ENCODE measurements at regions not wholly inside any gene's neighbourhood (a gene's known extent, or its start where the extent isn't known, plus 50 kb on each side); places are given as distances from the start of the nearest gene placed in this dataset.

- H3K9me3 ChIP-seq (replicated peaks; ENCODE audit: control insufficient read depth, insufficient read depth, low read length) = no peaks in the 10 kb centered on the region
- CTCF ChIA-PET = no interaction called here
- no peaks in the 10 kb centered on the region for H4K20me1 ChIP-seq (ENCODE audit: control insufficient read depth, insufficient read depth)
- no peaks in the 10 kb centered on the region for H3K79me2 ChIP-seq (ENCODE audit: control insufficient read depth, insufficient read depth, low read length)
- no peak overlapping the region for H3K4me3 ChIP-seq
- BruUV-seq (replicated peaks) = no TSS peak
- in situ Hi-C loops (cut with MboI) (no loop called here), intact Hi-C loops (cut with micrococcal nuclease; ENCODE audit: unreplicated experiment) (no loop called here)
- no peaks in the 10 kb centered on the region for H3K36me3 ChIP-seq (ENCODE audit: control insufficient read depth in 2 of 2, insufficient read depth in 2 of 2, low read length in 1 of 2)
- DNase-seq (ENCODE audit: low read depth, low spot score) = no peak
- RAD21 ChIA-PET (ENCODE audit: unreplicated experiment) = no interaction called here
- SMC1A ChIA-PET (ENCODE audit: uncharacterized antibody, unreplicated experiment) = no interaction called here
- no peaks in the 10 kb centered on the region for H3K4me1 ChIP-seq (ENCODE audit: control insufficient read depth, insufficient read depth, low read length)
- no peak overlapping the region for H3K4me2 ChIP-seq (ENCODE audit: control insufficient read depth, insufficient read depth)
- H3K27ac ChIP-seq (ENCODE audit: control insufficient read depth, insufficient read depth) = no peak overlapping the region
- 2% methylated on average over 4 of the region's 4 CpGs for WGBS (ENCODE audit: insufficient coverage, insufficient replicate concordance, low lambda C conversion rate, missing lambda C conversion rate)
- no peak overlapping the region for H2AFZ ChIP-seq (ENCODE audit: control insufficient read depth, low read depth, low read length)
- no peak for ATAC-seq
- no peak overlapping the region for H3K9ac ChIP-seq (ENCODE audit: control insufficient read depth, insufficient read depth, low read length)
- POLR2A ChIA-PET = no interaction called here
- no peak for FAIRE-seq
- H3K27me3 ChIP-seq (replicated peaks in 1 of 2; ENCODE audit: control insufficient read depth in 2 of 2, insufficient read depth in 2 of 2, low read length in 1 of 2) = no peaks in the 10 kb centered on the region
- no peak for TF ChIP-seq WRNIP1 (IDR thresholded peaks at IDR 0.05; ENCODE audit: borderline replicate concordance, low read depth, low read length)
- no peak for TF ChIP-seq NR2C2 (IDR thresholded peaks at IDR 0.05; ENCODE audit: borderline replicate concordance, control insufficient read depth, insufficient read length, low read depth)
- TF ChIP-seq ZNF384 (IDR thresholded peaks at IDR 0.05; ENCODE audit: borderline replicate concordance, low read depth, low read length) = no peak
- TF ChIP-seq, protein P1, sequence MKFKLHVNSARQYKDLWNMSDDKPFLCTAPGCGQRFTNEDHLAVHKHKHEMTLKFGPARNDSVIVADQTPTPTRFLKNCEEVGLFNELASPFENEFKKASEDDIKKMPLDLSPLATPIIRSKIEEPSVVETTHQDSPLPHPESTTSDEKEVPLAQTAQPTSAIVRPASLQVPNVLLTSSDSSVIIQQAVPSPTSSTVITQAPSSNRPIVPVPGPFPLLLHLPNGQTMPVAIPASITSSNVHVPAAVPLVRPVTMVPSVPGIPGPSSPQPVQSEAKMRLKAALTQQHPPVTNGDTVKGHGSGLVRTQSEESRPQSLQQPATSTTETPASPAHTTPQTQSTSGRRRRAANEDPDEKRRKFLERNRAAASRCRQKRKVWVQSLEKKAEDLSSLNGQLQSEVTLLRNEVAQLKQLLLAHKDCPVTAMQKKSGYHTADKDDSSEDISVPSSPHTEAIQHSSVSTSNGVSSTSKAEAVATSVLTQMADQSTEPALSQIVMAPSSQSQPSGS (IDR thresholded peaks at IDR 0.05; ENCODE audit: low read length) = no peak
- TF ChIP-seq SMC3 (IDR thresholded peaks at IDR 0.05; ENCODE audit: borderline replicate concordance, low read length) = no peak
- no peak for TF ChIP-seq SKIL (IDR thresholded peaks at IDR 0.05; ENCODE audit: low read depth, poor library complexity, severe bottlenecking)
- TF ChIP-seq, protein P2, sequence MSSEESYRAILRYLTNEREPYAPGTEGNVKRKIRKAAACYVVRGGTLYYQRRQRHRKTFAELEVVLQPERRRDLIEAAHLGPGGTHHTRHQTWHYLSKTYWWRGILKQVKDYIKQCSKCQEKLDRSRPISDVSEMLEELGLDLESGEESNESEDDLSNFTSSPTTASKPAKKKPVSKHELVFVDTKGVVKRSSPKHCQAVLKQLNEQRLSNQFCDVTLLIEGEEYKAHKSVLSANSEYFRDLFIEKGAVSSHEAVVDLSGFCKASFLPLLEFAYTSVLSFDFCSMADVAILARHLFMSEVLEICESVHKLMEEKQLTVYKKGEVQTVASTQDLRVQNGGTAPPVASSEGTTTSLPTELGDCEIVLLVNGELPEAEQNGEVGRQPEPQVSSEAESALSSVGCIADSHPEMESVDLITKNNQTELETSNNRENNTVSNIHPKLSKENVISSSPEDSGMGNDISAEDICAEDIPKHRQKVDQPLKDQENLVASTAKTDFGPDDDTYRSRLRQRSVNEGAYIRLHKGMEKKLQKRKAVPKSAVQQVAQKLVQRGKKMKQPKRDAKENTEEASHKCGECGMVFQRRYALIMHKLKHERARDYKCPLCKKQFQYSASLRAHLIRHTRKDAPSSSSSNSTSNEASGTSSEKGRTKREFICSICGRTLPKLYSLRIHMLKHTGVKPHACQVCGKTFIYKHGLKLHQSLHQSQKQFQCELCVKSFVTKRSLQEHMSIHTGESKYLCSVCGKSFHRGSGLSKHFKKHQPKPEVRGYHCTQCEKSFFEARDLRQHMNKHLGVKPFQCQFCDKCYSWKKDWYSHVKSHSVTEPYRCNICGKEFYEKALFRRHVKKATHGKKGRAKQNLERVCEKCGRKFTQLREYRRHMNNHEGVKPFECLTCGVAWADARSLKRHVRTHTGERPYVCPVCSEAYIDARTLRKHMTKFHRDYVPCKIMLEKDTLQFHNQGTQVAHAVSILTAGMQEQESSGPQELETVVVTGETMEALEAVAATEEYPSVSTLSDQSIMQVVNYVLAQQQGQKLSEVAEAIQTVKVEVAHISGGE (CRISPR knock-in tag; IDR thresholded peaks at IDR 0.05) = no peak
- no peak for TF ChIP-seq IRF4 (IDR thresholded peaks at IDR 0.05; ENCODE audit: low read depth, low read length)
- TF ChIP-seq HCFC1 (IDR thresholded peaks at IDR 0.05; ENCODE audit: low read length) = no peak
- TF ChIP-seq, protein P3, sequence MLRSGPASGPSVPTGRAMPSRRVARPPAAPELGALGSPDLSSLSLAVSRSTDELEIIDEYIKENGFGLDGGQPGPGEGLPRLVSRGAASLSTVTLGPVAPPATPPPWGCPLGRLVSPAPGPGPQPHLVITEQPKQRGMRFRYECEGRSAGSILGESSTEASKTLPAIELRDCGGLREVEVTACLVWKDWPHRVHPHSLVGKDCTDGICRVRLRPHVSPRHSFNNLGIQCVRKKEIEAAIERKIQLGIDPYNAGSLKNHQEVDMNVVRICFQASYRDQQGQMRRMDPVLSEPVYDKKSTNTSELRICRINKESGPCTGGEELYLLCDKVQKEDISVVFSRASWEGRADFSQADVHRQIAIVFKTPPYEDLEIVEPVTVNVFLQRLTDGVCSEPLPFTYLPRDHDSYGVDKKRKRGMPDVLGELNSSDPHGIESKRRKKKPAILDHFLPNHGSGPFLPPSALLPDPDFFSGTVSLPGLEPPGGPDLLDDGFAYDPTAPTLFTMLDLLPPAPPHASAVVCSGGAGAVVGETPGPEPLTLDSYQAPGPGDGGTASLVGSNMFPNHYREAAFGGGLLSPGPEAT (IDR thresholded peaks at IDR 0.05; ENCODE audit: low read depth) = no peak
- TF ChIP-seq, protein P4, sequence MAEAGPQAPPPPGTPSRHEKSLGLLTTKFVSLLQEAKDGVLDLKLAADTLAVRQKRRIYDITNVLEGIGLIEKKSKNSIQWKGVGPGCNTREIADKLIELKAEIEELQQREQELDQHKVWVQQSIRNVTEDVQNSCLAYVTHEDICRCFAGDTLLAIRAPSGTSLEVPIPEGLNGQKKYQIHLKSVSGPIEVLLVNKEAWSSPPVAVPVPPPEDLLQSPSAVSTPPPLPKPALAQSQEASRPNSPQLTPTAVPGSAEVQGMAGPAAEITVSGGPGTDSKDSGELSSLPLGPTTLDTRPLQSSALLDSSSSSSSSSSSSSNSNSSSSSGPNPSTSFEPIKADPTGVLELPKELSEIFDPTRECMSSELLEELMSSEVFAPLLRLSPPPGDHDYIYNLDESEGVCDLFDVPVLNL (IDR thresholded peaks at IDR 0.05; ENCODE audit: low read depth, low read length) = no peak
- no peak for TF ChIP-seq IRF5 (IDR thresholded peaks at IDR 0.05; ENCODE audit: borderline replicate concordance)
Observed at GRCh38 chr2:118319271-118319684, 231.0 kb downstream of the INSIG2 start.

All from GM12878 (cell line).